ENCODE measurements at regions not wholly inside any gene's neighbourhood (a gene's known extent, or its start where the extent isn't known, plus 50 kb on each side); places are given as distances from the start of the nearest gene placed in this dataset.

DNA sequence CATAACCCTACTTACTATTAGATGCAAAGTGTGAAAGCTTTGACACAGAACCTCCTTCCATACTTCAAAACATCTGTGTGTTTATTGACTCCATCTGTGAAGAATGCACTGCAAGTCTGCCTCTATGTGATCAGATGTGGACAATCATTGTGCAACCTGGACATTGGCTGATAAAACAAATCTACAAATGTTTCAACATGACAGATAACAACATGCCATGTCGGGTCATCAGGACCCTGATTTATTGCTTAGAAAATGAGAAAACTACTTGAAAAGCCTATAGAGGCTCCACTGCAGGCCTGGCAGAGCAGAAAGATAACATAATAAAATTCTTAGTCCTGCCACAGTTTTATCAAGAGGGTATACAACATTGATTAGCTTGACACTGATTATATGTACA is 1286.4 kb downstream of the GRIK2 start:
- DNase-seq (ENCODE audit: low read depth): no peak

DNA sequence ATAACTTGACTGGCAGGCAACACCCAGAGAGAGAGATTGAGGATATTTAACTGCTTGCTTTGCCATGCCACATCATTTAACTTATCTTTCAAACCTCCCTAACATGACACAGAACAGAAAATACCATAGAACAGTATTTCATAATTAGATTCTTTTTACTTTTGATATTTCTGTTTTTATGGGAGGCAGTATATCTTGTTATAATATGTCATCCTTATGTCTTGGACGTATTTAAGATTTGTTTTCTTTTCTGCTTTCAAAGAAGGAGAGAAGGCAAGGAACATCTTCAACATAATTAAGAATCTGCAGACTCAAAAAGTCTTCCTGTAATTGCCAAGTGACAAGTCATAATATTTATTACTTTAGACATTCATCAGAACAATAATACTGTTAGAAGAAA is 1283.7 kb downstream of the GRIK2 start:
- DNase-seq (ENCODE audit: low read depth): no peak

- DNase-seq (ENCODE audit: low read depth): no peak
These were observed 1277.2 kb downstream of the GRIK2 start for GRCh38 chr6:102670735-102671134.

GRCh38 chr6:102662851-102663250 is 1269.3 kb downstream of the GRIK2 start:
- no peak for DNase-seq (ENCODE audit: low read depth)

GRCh38 chr6:102660303-102660702 is 1266.8 kb downstream of the GRIK2 start:
- DNase-seq (ENCODE audit: low read depth): no peak

- no peak for DNase-seq (ENCODE audit: low read depth)
These were observed 1262.3 kb downstream of the GRIK2 start for GRCh38 chr6:102655823-102656222.

DNA sequence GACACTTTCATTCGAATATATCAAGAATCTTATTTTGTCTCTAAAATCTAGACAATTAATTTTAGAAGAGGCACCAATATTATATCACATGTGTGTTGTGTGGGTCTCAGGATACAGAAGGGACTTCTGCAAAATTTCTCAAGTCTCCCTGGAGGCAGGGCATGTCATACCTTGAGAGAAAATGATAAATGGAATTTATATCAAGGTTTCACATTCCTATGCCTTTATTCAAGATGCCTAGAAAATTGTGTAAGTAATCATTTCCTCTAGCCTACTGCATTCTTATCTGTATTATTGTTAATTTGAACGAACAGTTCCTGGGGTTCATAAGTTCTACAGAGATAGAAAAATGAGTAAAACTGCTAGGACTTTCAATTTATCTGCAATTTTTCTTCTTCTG is 1247.9 kb downstream of the GRIK2 start:
- DNase-seq (ENCODE audit: low read depth): no peak

DNA sequence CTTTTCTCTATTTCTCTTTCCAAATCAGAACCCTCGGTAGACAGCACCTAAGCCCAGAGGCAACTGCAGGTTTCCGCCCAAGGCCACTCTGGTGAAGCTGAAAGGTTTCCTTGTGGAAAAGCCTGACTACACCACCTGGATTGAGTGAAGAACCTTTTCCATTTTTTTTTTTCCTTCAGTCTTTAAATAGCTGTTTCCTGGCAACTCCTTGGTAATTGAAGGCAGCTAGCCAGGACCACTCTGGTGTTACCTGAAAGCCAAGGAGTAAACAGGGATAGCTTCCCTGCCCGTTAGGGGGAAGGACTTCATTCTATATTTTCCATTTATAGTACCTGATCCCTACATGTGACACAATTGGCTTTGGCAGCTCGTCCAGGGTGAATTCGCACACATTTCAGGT is 1238.4 kb downstream of the GRIK2 start:
- no peak for DNase-seq (ENCODE audit: low read depth)

DNA sequence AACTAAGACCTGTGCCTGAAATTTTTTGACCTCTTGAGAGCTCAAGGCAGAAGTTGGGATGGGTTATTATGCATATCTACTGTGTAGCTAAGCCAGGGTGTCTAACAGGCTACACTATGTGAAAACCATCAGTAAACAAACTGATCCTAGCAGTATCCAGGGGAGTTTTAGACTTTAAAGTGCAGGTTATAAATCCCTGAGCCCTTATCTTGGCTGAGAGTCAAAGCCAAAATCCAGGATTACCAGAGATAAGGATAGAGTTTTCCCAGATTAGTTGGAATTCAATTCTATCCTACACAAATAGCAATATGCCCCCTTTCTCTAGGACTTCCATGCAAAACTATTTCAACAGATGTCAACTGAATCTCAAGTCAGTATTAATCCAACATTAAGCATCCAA is 1229.7 kb downstream of the GRIK2 start:
- DNase-seq (ENCODE audit: low read depth): no peak

DNA sequence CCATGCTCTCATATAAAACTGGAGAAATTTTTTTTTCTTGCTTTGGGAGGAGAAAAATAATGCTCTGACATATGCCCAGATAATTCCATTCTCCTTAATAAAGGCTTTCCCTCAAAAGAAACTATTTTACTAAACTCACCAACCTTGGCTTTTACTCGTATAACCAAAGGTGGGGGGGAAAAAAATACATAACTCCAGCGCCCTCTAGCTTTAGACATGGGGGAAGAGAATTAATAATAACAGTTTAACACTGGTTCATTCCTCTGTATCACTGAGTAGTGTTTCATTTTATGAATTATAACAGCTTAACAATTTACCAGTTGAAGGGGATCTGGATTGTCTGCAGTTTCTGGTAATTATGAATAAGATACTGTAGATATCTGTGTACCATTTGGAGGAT is 1226.1 kb downstream of the GRIK2 start:
- DNase-seq (ENCODE audit: low read depth): peak; percentile 2

- no peak for DNase-seq (ENCODE audit: low read depth)
These were observed 1189.1 kb downstream of the GRIK2 start for GRCh38 chr6:102582569-102582968.

GRCh38 chr6:102581378-102582124 is 1188.0 kb downstream of the GRIK2 start:
- DNase-seq (ENCODE audit: low read depth): no peak

- DNase-seq (ENCODE audit: low read depth): no peak
These were observed 1177.9 kb downstream of the GRIK2 start for GRCh38 chr6:102571236-102571908.

DNA sequence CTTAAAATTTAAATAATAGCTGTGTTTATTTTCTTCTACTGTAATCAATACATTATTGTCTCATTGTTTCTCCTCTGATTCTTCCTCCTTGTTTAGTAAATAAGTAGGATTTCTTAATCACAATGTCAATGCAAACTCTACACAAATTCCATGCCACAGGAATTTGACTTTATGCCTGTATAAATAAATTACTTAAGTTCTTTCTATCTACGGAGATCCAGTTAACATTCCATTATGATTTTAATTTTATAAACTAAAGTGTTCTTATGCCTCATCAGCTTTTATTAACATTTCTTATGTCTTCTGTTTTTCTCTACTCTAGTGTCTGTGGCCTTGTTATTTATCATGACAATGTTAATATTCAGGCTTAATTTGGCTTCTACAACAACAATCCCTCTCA is 1169.2 kb downstream of the GRIK2 start:
- no peak for DNase-seq (ENCODE audit: low read depth)

- no peak for DNase-seq (ENCODE audit: low read depth)
These were observed 1159.7 kb downstream of the GRIK2 start for GRCh38 chr6:102553214-102553613.

DNA sequence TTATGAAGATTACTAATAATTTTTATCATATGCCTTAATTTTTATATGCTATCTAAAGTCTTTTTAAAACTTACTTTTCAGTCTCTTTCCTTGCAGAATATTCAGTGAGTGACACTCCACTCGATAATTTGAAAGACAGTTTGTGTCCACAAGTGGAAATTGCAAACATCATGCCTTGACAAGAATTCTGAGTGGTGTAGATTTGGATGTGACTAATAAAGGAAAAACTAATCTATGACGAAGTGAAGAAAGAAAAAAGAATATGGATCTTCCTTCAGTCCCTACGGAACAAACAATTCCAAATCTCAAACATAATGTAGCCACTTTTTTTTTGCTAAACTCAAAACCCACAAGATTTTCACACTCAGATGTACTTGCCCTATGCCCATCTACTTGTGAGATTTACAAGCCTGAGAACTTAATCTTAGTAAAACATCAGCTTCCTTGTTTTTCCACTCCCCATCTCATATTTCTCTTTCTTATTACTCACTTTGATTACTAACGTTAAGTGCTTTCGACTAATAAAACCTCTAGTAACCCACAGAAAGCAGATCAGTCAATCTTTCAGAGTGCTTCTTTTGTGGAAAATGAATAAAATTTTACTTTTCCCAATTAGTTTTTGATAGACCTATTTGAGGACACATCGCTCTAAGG is 1155.8 kb downstream of the GRIK2 start:
- DNase-seq (ENCODE audit: low read depth): no peak

DNA sequence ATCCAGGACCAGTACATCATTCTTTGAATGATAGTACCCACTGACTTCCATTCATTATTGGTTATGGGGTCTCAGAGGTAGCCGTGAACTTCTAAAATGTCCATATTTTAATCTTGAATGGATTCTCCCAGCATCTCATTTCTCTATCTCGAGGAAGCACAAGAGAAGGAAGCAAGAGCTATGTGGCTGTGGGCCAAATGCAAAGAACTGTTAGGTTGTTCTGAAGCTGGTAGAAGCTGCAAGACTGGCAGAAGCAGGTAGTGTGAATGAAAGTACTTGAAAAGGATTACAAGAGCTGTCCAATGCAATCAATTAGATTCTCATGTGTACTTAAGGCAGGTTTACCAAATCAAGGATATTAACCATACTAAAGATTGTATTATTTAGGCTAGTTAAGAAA is 1131.8 kb downstream of the GRIK2 start:
- DNase-seq (ENCODE audit: low read depth): no peak

DNA sequence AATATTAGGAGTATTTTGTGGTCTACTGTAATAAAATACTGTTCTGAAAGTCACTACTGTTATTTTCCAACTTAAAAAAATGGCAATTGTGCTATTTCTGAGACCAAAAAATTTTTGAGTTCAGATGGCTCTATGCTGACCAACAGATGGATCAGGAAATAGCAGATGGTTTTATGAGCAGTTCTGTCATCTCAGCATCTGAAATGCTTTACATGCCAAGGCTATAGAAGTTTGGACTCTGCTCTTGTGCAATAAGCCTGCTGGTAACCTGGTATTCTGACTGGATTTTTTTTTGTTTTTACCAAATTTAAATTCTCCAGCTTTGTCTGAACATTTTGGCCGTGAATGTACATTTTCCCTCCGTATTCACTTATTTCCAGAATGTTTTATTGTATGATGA is 1127.5 kb downstream of the GRIK2 start:
- DNase-seq (ENCODE audit: low read depth): no peak

GRCh38 chr6:102517506-102517905 is 1124.0 kb downstream of the GRIK2 start:
- DNase-seq (ENCODE audit: low read depth): no peak

GRCh38 chr6:102501615-102502014 is 1108.1 kb downstream of the GRIK2 start:
- DNase-seq (ENCODE audit: low read depth): no peak

DNA sequence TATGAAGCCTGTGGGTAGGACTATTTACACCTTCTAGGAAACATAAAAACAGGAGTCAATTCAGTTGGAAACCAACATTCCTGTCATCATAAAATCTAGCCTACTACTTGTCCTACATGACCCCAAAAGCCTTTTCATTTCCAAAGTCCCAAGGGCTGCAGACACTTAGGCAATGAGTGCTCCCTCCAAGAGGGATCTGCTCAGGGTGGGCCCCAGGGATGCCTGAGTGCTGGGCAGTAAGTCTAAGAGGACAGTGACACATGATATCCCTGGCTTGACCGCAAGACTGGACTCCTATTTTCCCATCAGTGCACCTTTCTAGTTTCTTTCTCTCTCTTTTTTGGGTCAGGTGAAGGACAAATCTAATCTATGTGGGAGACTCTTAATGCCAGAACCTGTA is 1101.3 kb downstream of the GRIK2 start:
- no peak for DNase-seq (ENCODE audit: low read depth)

- DNase-seq (ENCODE audit: low read depth): no peak
These were observed 1100.0 kb downstream of the GRIK2 start for GRCh38 chr6:102493485-102493884.

- DNase-seq (ENCODE audit: low read depth): peak; percentile 41
These were observed 1095.2 kb downstream of the GRIK2 start for GRCh38 chr6:102488729-102489128.
